ENCODE measurements at regions not wholly inside any gene's neighbourhood (a gene's known extent, or its start where the extent isn't known, plus 50 kb on each side); places are given as distances from the start of the nearest gene placed in this dataset.

GRCh38 chr1:55428944-55429931, 214.1 kb upstream of the USP24 start:
- TF ChIP-seq SUZ12 (IDR thresholded peaks at IDR 0.05; ENCODE audit: extremely low read depth, insufficient read depth, insufficient read length) (no peak), ZNF274 (IDR thresholded peaks at IDR 0.05; ENCODE audit: low read depth, low read length) (no peak), YY1 (IDR thresholded peaks at IDR 0.05; ENCODE audit: insufficient read depth, insufficient read length) (no peak)

All from NT2/D1 (cell line).